ENCODE measurements at regions not wholly inside any gene's neighbourhood (a gene's known extent, or its start where the extent isn't known, plus 50 kb on each side); places are given as distances from the start of the nearest gene placed in this dataset.

- DNase-seq (ENCODE audit: low read depth, low spot score), result no peak
Observed at GRCh38 chr3:71978150-71978721, 193.3 kb upstream of the PROK2 start.

GRCh38 chr3:71977525-71977924 is 192.6 kb upstream of the PROK2 start:
- DNase-seq (ENCODE audit: low read depth, low spot score), result no peak

GRCh38 chr3:71975573-71975972 is 190.6 kb upstream of the PROK2 start:
- DNase-seq (ENCODE audit: low read depth, low spot score), result no peak

- DNase-seq (ENCODE audit: low read depth, low spot score), result no peak
Observed at GRCh38 chr3:71974786-71975185, 189.8 kb upstream of the PROK2 start.

- DNase-seq (ENCODE audit: low read depth, low spot score), result no peak
Observed at GRCh38 chr3:71973274-71974030, 188.5 kb upstream of the PROK2 start.

- no peak for DNase-seq (ENCODE audit: low read depth, low spot score)
Observed at GRCh38 chr3:71972031-71972430, 187.1 kb upstream of the PROK2 start.

GRCh38 chr3:71968544-71968943 is 183.6 kb upstream of the PROK2 start:
- DNase-seq (ENCODE audit: low read depth, low spot score), result no peak

GRCh38 chr3:71966185-71966584 is 181.2 kb upstream of the PROK2 start:
- DNase-seq (ENCODE audit: low read depth, low spot score), result no peak

- no peak for DNase-seq (ENCODE audit: low read depth, low spot score)
Observed at GRCh38 chr3:71964170-71964569, 179.2 kb upstream of the PROK2 start.

- no peak for DNase-seq (ENCODE audit: low read depth, low spot score)
Observed at GRCh38 chr3:71962561-71963240, 177.8 kb upstream of the PROK2 start.

- DNase-seq (ENCODE audit: low read depth, low spot score), result no peak
Observed at GRCh38 chr3:71961891-71962290, 176.9 kb upstream of the PROK2 start.

GRCh38 chr3:71961378-71961777 is 176.4 kb upstream of the PROK2 start:
- no peak for DNase-seq (ENCODE audit: low read depth, low spot score)

GRCh38 chr3:71958533-71958932 is 173.6 kb upstream of the PROK2 start:
- no peak for DNase-seq (ENCODE audit: low read depth, low spot score)

GRCh38 chr3:71956716-71957115 is 171.8 kb upstream of the PROK2 start:
- DNase-seq (ENCODE audit: low read depth, low spot score), result no peak

- peak; percentile 24 for DNase-seq (ENCODE audit: low read depth, low spot score)
Observed at GRCh38 chr3:71956069-71956340, 171.1 kb upstream of the PROK2 start.

GRCh38 chr3:71955240-71956068 is 170.5 kb upstream of the PROK2 start:
- peak; percentile 93 for DNase-seq (ENCODE audit: low read depth, low spot score)

GRCh38 chr3:71951842-71952241 is 166.9 kb upstream of the PROK2 start:
- no peak for DNase-seq (ENCODE audit: low read depth, low spot score)

GRCh38 chr3:71951361-71951760 is 166.4 kb upstream of the PROK2 start:
- no peak for DNase-seq (ENCODE audit: low read depth, low spot score)

GRCh38 chr3:71949442-71949841 is 164.5 kb upstream of the PROK2 start:
- DNase-seq (ENCODE audit: low read depth, low spot score), result peak; percentile 9

GRCh38 chr3:71944482-71945065 is 159.6 kb upstream of the PROK2 start:
- DNase-seq (ENCODE audit: low read depth, low spot score), result no peak

- no peak for DNase-seq (ENCODE audit: low read depth, low spot score)
Observed at GRCh38 chr3:71942432-71943187, 157.7 kb upstream of the PROK2 start.

Data from astrocyte of the hippocampus (primary cell).